HG03066 (cell line): ENCODE measurements at regions not wholly inside any gene's neighbourhood (a gene's known extent, or its start where the extent isn't known, plus 50 kb on each side); places are given as distances from the start of the nearest gene placed in this dataset.

Source experiments
- ATAC-seq: cut with Tn5 transposase; IDR thresholded peaks from one replicate; pipeline ENCODE4 v1.9.1; 2021; ENCODE audit warnings: low read depth; ENCODE audit not compliant: unreplicated experiment

DNA sequence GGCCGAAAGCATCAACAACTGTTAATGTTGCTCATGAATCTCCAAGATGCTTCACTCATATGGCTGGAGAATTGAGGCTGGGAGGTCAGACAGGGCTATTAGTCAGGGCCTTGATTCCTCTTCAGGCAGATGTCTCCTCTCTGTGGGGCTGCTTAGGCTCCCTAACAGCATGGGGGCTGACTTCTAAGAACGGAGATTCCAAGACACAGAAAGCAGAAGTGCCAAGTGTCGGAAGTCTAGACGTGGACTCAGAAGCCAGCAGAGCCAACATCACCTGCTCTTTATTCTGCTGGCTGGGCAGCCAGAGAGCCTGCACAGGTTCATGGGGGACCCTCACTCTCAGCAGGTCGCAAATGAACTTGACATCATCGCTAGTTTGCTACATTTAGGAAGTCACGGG is 279.8 kb downstream of the CDH26 start:
- no peak for ATAC-seq

DNA sequence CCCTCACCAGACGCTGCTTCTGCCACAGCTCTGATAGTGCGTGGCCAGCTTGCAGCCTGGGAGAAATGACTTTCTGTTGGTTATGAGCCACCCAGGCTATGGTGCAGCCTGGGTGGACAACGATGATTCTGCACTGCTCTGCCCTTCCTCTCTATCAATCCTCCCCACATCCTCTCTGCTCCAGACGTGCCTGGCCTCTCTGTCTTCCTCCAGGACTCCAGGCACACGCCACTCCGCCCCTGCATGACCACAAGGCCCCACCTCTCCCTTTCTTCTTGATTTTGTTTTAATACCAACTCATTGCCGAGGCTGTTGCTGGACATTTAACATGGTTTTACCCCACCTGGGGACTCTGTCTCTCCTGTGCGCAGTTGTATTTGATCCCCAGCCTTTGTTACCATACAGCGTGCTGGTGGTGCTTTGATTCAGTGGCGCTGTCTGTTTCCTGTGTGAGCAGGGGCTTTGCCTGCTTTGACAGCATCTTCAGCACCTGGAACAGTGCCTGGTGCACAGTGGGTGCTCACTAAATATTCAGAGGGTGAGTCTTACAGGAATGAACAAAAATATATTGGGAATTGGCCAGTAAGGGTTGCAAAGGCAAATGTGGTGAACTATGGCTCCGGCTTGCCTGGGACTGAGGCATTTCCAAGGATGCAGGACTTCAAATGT is 280.9 kb downstream of the CDH26 start:
- no peak for ATAC-seq

DNA sequence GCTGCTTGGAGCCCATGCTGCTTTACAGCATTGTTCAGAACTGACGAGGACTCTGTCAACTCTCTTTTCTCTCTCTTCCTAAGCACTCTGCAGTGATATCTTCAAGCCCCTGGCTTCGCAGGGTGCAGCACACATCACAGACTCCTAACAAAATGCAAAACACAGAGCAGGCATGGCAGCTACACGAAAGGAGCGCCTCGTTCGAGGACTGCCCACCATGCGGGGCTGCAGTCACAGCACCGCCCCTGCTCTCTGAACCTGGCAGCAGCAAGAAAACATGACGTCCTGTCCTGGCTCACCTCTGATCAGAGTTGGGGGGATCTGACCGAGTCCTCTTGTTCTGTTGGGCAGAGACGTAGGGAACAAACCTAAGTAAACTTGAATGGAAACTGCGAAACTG is 281.7 kb downstream of the CDH26 start:
- no peak for ATAC-seq

DNA sequence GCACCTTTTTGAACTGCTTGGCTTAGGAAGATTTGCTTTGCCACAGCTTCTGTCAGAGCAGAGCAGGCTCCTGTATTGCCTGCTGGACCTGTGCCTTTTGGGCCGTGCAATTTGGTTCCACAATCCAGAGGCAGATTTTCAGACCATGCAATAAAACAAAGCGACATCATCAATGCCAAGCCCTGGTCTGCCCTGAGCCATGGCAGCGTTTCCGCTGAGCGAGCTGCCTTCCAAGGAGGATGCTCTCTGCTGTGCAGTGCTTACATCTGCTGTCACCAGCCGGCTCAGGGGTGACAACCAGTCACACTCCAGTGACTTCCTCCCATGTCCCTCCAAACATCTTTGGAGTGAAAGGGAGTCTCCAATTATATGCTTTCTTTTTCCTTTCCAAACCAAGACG is 282.2 kb downstream of the CDH26 start:
- no peak for ATAC-seq

DNA sequence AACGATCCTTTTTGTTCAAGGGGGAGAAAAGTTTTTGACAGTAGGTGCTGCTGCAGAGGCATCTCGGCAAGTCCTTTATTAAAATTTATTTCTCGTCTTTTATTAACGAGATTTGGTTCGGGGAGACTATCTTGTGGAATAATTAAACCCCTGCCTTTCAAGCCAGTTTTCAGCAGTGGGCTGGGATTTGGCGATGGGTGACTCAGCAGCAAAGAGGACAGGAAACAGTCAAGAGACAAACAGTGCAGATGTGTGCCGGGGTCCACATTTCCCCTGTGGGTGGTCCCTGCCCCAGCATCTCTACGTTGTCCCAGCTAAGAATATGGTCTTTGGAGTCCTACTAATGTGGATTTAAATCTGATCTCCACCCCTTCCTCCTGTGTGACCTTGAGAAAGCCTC is 282.8 kb downstream of the CDH26 start:
- ATAC-seq: no peak

DNA sequence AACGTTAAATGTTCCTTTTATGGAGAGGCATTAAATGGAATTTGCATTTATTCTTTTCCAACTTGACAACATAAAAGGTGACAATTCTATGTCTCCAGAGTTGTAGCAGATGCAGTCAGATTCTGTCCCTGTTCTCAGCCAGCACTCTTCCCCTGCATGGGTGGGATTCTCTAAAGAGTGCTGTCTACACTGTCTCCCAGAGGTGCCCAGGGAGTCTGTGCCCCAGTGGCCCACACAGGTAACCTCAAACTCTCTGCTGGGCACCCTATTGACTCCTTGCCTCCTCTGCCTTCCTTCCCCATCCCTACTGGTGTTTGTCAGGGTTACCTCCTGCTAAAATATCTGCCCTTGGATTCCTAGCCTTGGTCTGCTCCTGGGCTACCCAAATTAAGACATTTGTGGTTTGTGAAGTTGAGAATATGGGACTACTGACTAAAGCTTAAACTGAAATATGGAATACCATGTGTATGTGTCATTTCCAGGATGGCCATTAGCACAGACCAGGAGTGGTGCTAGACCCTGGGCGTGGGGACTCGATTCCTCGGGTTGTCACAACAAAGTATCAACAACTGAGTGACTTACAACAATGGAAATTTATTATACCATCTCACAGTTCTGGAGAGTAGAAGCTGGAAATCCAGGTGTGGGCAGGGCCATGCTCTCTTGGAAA is 284.7 kb downstream of the CDH26 start:
- no peak for ATAC-seq

DNA sequence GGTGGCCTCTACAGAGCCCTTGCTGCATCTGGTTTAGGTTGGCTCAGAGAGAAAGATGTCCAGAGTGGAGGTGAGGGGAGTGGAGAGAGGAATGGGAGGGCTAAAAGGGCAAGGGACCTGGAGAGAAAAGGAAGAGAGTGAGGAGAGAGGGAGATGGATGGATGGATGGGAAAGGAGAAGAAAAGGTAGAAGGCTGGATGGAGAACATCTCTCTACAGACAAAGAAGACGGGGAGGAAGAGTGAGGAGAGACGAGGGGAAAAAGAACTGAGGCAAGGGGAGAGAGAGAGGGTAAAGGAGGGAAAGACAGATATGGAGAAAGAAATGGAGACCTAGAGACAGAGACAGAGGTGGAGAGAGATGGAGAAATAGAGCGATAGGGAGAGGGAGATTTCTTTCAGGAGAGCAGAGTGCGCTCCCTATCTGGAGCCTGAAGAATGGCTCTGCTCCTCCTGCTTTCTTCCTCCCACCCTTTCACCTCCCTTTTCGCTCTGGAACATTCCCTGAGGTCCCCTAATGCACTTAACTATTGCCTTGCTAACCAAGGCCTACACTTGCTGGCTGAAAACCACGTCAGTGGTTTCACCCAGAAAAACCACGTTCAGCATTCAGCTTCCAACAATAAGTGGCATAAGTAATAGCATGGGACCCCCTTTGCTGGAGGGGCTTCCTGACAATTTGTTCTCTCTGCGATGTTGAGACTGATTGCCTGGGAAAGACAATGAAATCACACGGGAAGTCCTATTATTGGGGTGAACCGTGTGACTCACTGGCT is 286.3 kb downstream of the CDH26 start:
- ATAC-seq: no peak

DNA sequence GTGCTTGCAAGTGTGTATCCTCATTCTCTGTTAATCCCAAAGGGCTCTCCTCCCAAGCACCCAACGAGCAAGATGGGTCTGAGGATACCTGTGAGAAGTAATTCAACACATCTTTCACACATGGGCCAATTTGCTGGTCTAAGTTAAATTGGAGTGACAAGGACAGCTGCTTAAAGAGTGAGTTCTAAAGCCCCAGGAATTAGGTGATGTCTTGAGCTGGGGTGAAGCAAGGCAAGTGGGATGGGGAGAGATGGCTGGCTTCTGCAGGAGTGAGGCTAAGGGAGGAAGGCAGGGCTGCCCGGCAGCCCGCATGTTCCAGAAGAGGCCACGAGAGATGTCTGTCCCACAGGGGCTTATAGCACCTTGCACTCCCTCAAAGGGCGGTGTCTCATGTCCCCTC is 288.5 kb downstream of the CDH26 start:
- ATAC-seq: no peak

DNA sequence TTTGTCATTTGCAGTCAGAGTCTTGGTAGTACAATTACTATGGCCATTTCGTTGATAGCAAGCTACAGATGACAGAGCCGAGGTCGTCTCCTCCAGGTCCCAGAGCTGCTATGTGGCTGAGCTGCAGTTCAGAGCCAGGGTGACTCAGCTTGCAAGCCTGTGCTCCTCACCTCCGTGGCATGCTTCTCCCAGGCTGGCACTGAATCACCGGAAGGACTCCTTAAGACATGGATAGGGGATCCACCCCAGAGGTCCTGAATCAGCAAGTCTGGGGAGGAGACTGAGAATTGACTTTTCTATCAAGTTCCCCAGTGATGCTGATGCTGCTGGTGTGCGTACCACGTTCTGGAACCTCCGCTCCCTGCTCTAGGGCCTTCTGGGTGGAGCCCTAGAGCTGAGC is 291.2 kb downstream of the CDH26 start:
- no peak for ATAC-seq

DNA sequence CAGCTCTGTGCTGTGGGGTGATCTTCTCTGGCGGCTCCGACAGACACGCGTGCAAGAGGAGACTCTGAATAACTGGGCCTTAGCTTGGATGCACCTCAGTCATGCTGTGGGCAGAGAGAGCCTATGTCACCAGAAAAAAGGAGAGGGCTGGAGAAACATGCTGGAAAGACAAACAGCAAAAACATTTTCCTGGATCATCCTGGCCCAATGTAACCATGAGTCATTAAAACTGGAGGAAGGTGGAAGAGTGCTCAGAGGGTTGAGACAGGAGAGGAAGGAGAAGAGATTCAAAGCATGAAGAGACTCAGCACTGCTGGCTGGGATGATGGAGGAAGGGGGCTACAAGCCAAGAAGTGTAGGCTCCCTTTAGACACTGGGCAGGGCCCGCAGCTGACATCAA is 292.0 kb downstream of the CDH26 start:
- ATAC-seq: no peak

DNA sequence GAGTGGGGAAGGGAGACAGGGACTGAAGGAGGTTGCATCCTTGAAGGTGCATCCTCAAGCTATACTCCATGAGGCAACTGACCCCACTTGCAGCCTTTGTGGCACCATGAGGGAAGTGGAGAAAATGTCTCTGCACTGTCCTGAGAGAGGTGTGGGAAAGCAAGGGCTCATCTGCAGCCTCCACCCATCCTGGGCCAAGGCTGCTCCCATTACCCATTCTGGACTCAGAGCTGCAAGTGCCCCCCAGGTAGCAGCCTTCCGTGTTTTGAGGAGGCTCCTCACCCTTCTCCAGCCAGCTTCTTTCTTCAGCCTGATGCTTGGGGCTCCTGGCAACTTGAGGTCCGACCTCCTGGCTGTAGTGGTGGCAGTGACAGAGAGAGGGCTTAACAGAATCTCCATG is 294.6 kb downstream of the CDH26 start:
- ATAC-seq: no peak

DNA sequence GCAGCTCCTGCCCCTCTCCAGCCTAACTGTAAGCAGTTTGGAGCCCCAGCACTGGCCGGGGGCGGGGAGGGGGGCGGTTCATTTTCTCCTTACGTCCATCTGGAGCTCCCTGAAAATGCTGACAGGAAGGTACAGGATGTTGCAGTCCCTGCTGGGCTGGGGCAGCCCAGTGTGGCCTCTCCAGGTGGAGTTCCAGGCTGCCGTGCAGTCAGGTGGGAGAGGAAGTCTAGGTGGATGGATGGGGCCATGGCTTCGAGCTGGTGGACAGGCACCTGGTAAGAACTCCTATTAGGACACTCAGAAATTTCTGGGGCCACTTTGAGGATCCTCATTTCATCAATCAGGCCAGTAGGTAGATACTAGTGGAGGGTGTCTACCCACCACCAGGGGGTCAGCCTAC is 295.2 kb downstream of the CDH26 start:
- ATAC-seq: no peak

DNA sequence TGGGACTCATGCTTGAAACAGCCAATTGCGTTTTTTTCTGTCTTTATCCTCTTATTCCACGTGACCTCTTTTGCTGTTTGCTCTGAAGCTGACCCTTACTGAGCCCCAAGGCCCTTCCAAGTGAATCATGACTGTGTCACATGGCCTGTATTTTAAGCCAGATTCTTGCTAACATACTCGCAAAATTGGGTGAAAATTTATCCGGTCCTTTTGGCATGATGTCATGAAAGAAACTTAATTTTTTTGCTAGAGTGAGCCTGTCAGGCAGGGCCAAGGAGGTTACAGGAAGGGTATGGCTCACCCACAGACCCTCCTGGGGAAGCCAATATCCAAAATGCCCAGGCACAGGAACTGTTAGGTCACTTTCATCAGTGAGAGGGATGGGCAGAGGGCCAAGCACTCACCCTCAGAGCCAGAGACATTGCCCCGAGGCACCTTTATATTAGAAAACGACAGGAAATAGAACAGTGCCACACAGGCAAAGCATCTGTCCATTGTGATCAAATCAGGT is 296.7 kb downstream of the CDH26 start:
- no peak for ATAC-seq

DNA sequence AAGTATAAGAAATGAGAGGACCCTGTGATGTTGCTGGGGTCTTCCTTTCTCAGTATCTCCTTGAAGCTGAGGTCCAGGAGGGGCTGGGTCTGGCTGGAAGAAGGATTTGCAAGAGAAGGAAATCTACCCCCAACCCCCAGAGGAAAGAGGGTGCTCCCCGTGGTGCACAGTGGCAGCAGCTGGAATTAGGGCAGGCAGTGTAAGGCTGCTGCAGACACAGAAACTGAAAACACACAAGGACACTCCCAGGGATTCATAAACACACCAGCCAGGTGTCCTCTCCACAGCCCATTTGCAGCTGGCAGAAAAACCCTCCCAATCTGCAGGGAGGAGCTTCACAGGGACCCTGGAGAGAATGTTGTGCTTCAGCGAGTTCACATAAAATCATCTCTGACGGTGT is 297.2 kb downstream of the CDH26 start:
- ATAC-seq: no peak

DNA sequence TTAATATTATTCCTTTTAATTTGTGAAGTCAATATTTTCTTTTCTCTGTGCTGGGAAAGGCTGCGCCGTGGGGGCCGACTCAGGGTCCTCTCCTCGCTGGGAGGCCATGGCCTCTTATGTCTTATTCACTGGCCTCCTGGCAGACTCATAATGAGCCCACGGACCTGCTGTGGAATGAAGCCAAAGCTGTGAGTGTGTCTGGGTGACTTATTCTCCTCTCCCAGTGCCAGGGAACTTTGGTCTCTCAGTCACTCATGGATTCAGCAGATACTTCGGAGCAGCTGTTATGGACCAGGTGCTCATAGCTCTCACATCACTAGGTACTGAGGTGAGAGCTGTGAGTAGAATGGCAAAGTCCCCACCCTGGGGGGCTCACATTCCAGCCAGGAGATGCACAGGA is 297.6 kb downstream of the CDH26 start:
- no peak for ATAC-seq

DNA sequence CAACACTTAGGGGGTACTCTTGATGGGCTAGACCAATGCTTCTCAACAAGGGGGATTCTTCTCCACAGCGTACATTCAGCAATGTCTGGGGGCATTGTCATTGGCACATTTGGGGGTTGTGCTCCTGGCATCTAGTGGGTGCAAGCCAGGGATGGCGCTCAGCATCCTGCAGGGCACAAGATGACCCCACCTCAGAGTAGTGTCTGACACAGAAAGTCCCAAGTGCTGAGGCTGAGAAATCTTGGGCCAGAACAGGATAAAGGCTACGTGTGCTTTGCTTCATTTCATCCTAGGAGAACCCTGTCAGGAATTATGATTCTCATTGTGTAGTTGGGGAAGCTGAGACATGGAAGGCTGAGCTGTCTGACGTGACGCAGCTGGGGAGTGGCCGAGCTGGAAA is 298.6 kb downstream of the CDH26 start:
- ATAC-seq: no peak

DNA sequence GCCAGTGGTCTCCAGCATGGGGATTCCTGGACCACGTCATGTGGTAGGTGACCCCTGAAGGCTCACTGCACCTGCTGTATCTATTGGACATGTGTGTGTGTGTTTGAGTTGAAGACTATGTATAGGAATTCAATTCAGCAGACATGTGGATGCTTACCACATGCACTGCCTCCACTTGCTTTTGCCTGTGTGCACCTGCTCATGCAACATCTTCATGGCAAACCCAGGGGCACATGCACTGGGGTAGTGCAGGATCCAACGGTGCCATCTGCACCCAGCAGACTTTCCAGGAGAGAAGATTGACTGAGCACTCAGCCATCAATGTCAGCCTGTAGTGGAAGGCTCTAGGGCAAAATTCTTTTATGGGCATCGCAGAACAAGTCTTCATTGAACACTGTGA is 299.4 kb downstream of the CDH26 start:
- ATAC-seq: no peak

DNA sequence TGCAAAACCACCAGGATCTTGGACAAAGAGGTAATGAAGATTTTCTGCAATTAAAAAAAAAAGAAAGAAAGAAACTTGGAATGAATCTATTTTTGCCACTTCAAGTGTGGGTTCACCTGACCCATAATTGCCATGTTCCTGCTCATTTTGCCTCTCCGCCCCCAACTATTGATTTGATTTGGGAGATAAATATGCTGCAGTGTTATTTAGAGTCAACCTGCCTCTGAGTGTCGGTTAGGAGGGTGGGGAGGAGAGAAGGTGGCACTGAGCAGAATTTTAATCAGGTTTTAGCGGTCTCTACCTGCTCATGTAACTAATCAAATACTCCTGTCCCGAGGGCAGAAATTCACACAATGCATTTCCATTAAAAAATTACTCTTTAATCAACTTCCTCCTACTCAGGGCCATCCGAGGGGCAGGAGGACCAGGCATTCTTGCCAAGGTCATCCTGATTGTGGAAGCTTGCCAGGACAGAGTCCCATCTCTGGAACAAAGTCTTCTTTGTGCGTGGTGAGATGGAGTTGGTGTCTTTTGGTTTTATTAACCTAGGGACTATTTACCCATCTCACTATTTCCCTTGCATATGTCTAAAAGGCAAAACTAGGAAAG is 300.1 kb downstream of the CDH26 start:
- ATAC-seq: no peak

DNA sequence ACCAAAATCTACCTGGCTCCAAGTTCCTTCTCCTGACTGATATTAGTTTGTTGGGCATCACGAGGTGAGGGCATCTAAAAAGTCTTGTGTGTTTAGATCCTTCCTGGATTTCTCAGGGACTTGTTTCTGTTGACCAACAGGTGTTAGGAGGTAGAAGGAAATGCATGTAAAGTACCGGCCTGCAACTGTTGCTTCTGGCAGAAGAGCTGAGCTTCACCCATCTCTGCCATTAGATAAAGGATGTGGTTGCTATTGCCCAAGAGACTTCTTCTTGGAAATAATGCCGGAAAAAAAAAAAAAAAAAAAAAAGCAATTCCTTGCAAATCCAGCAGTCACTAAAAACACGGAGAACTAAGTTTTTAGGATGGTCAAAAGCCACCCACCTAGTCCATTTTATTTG is 303.1 kb downstream of the CDH26 start:
- ATAC-seq: no peak

DNA sequence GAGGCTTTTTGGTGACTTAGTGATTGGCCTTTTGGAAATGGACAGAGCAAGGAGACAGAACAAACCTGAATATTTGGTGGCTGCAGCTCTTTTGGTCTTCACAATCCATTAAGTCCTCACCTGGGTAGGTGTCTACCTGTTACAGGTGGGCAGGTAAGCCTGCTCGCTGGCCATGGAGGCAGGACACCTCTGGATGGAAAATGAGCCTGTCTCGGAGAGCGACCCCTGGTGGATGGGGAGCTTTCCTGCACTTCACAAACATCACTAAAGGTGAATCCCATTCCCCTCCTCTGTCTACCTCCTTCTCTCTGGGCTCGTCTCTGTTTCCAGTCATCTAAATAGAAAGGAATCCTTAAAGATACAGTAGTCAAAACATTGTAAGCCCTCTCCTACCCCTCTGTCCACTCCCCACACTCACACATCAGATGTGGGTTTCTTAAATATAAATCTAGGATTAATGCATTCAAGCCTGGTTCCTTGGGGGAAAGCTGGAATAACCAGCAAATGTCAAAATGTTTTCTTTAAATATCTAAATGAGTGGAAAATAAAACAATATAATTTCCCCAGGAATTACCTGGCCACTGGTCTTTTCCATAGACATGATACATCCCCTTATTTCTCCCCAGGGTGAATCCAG is 304.9 kb downstream of the CDH26 start:
- ATAC-seq: no peak
